Prostate gland (tissue), 2 donors: ENCODE measurements at regions not wholly inside any gene's neighbourhood (a gene's known extent, or its start where the extent isn't known, plus 50 kb on each side); places are given as distances from the start of the nearest gene placed in this dataset.

Experiments used
- DNase-seq: peaks from one replicate; pipeline ENCODE4 v3.0.0-alpha.2; 2019; ENCODE audit warnings: low spot score
- H3K27ac ChIP-seq, 2 donors: fragments of 200-600 bp; sonication (generic); 2 replicates each; pipeline ENCODE4 v1.5.1; 2017 to 2019
- H3K27me3 ChIP-seq: fragments of 200-600 bp; sonication (generic); replicated peaks from 2 replicates; pipeline ENCODE4 v1.5.1; 2019; ENCODE audit not compliant: insufficient read depth
- H3K36me3 ChIP-seq, 2 donors: fragments of 200-600 bp; sonication (generic); 1 replicate in 1 of 2; 2 replicates in 1 of 2; pipeline versions ENCODE4 v1.5.1 to v1.8.1; 2017 to 2019
- H3K4me1 ChIP-seq: fragments of 200-600 bp; sonication (generic); replicated peaks from 2 replicates; pipeline ENCODE4 v1.5.1; 2019
- H3K4me3 ChIP-seq, 2 donors: fragments of 200-600 bp; sonication (generic); 2 replicates each; pipeline ENCODE4 v1.5.1; 2017 to 2019
- H3K9me3 ChIP-seq: fragments of 200-600 bp; sonication (generic); 2 replicates; pipeline ENCODE4 v1.5.1; 2017
- CTCF ChIP-seq, 4 experiments: fragments of 200-600 bp in 2 of 4; fragments of 450-650 bp in 2 of 4; sonication (generic) in 2 of 4; IDR thresholded peaks; 1 replicate in 3 of 4; 2 replicates in 1 of 4; pipeline ENCODE4 v1.5.1; 2016 to 2019; ENCODE audit warnings: antibody characterized with exemption in 4 of 4, mild to moderate bottlenecking in 2 of 4, moderate library complexity in 2 of 4
- POLR2A ChIP-seq: fragments of 450-650 bp; IDR thresholded peaks from one replicate; pipeline ENCODE4 v1.6.1; 2016; ENCODE audit warnings: antibody characterized with exemption, mild to moderate bottlenecking
- POLR2AphosphoS5 ChIP-seq: sonication (generic); formaldehyde crosslinking; IDR thresholded peaks from one replicate; pipeline ENCODE4 v1.6.1; 2017; ENCODE audit warnings: antibody characterized with exemption
- WGBS: methylation state at CpG from one replicate; pipeline ENCODE4 v1.1.5; 2018; 5-methylcytosine and 5-hydroxymethylcytosine counted together
- intact Hi-C: fragments of 100-400 bp; cut with DNase I; formaldehyde crosslinking; loops from one replicate; pipeline ENCODE4 v1.14.2; 2022

- no peak for DNase-seq
Observed at GRCh38 chr6:9518431-9518830, 896.4 kb downstream of the TFAP2A start.

GRCh38 chr6:9517806-9518205 is 897.1 kb downstream of the TFAP2A start:
- Histone ChIP-seq H3K4me3 (no peak overlapping the region), H3K27ac (no peak overlapping the region), H3K27me3 (no peaks in the 10 kb centered on the region), H3K4me1 (no peaks in the 10 kb centered on the region), H3K9me3 (no peaks in the 10 kb centered on the region), H3K36me3 (no peaks in the 10 kb centered on the region)
- 87% methylated on average over 3 of the region's 3 CpGs for WGBS
- TF ChIP-seq POLR2AphosphoS5 = no peak
- no peak for TF ChIP-seq CTCF (IDR thresholded peaks at IDR 0.05)
- no peak for TF ChIP-seq POLR2A
- intact Hi-C loops = no loop called here
- no peak for DNase-seq

More at GRCh38 chr6:9518431-9518830, 896.4 kb downstream of the TFAP2A start:
- intact Hi-C loops = no loop called here
- no peaks in the 10 kb centered on the region for H3K27me3 ChIP-seq
- no peaks in the 10 kb centered on the region for H3K36me3 ChIP-seq
- no peaks in the 10 kb centered on the region for H3K4me1 ChIP-seq
- H3K27ac ChIP-seq = no peak overlapping the region
- no peaks in the 10 kb centered on the region for H3K9me3 ChIP-seq
- no peak for TF ChIP-seq POLR2A
- H3K4me3 ChIP-seq = no peak overlapping the region
- 87% methylated on average over 1 of the region's 1 CpG for WGBS

GRCh38 chr6:9515633-9516606 is 899.0 kb downstream of the TFAP2A start:
- DNase-seq = no peak

GRCh38 chr6:9514146-9514545 is 900.7 kb downstream of the TFAP2A start:
- WGBS = 78% methylated on average over 1 of the region's 1 CpG
- no peaks in the 10 kb centered on the region for H3K4me1 ChIP-seq
- no peak overlapping the region for H3K4me3 ChIP-seq
- no peaks in the 10 kb centered on the region for H3K36me3 ChIP-seq
- no peaks in the 10 kb centered on the region for H3K27me3 ChIP-seq
- intact Hi-C loops = no loop called here
- DNase-seq = no peak
- no peak overlapping the region for H3K27ac ChIP-seq
- H3K9me3 ChIP-seq = no peaks in the 10 kb centered on the region
- TF ChIP-seq POLR2A = no peak
- TF ChIP-seq CTCF (IDR thresholded peaks at IDR 0.05) = no peak
- no peak for TF ChIP-seq POLR2AphosphoS5

More at GRCh38 chr6:9515633-9516606, 899.0 kb downstream of the TFAP2A start:
- Histone ChIP-seq H3K27me3 (no peaks in the 10 kb centered on the region), H3K9me3 (no peaks in the 10 kb centered on the region), H3K27ac (no peak overlapping the region), H3K4me3 (no peak overlapping the region), H3K4me1 (no peaks in the 10 kb centered on the region), H3K36me3 (no peaks in the 10 kb centered on the region)
- TF ChIP-seq POLR2A (no peak), POLR2AphosphoS5 (no peak), CTCF (IDR thresholded peaks at IDR 0.05) (no peak)
- intact Hi-C loops = no loop called here
- 55% methylated on average over 13 of the region's 13 CpGs for WGBS

GRCh38 chr6:9511157-9511556 is 903.7 kb downstream of the TFAP2A start:
- Histone ChIP-seq H3K27ac (peak overlapping the region; percentile 32 to 35), H3K36me3 (no peaks in the 10 kb centered on the region), H3K9me3 (no peaks in the 10 kb centered on the region), H3K27me3 (no peaks in the 10 kb centered on the region), H3K4me3 (no peak overlapping the region), H3K4me1 (no peaks in the 10 kb centered on the region)
- WGBS = 33% methylated on average over 1 of the region's 1 CpG
- TF ChIP-seq POLR2A = no peak
- TF ChIP-seq POLR2AphosphoS5 = peak; percentile 63
- TF ChIP-seq CTCF (IDR thresholded peaks at IDR 0.05) = no peak
- intact Hi-C loops = no loop called here
- DNase-seq = no peak
